GM23248 (cell line): ENCODE measurements at regions not wholly inside any gene's neighbourhood (a gene's known extent, or its start where the extent isn't known, plus 50 kb on each side); places are given as distances from the start of the nearest gene placed in this dataset.

ENCODE experiments used
- DNase-seq: peaks from one replicate; pipeline ENCODE4 v3.0.0-alpha.2; 2015
- H2AFZ ChIP-seq: fragments of 200-600 bp; sonication (generic); 2 replicates; pipeline ENCODE4 v1.6.1; 2016; ENCODE audit warnings: antibody characterized with exemption
- H3F3A ChIP-seq: fragments of 200-600 bp; sonication (generic); 2 replicates; pipeline ENCODE4 v1.6.1; 2016; ENCODE audit warnings: mild to moderate bottlenecking, antibody characterized with exemption, mixed run types; ENCODE audit not compliant: insufficient read depth
- H3K27ac ChIP-seq: fragments of 200-600 bp; sonication (generic); 2 replicates; pipeline ENCODE4 v1.5.1; 2016; ENCODE audit warnings: mild to moderate bottlenecking
- H3K27me3 ChIP-seq: fragments of 200-600 bp; sonication (generic); replicated peaks from 2 replicates; pipeline ENCODE4 v1.6.1; 2016; ENCODE audit warnings: mild to moderate bottlenecking; ENCODE audit not compliant: insufficient read depth
- H3K36me3 ChIP-seq: fragments of 200-600 bp; sonication (generic); 2 replicates; pipeline ENCODE4 v1.6.1; 2016; ENCODE audit warnings: low read depth, mild to moderate bottlenecking
- H3K4me1 ChIP-seq: fragments of 200-600 bp; sonication (generic); 2 replicates; pipeline ENCODE4 v1.6.1; 2016; ENCODE audit warnings: mild to moderate bottlenecking; ENCODE audit not compliant: insufficient read depth
- H3K4me2 ChIP-seq: fragments of 200-600 bp; sonication (generic); one replicate; pipeline ENCODE4 v1.6.1; 2016; ENCODE audit warnings: mild to moderate bottlenecking; ENCODE audit not compliant: unreplicated experiment
- H3K4me3 ChIP-seq: fragments of 200-600 bp; sonication (generic); 2 replicates; pipeline ENCODE4 v1.5.1; 2016; ENCODE audit warnings: mild to moderate bottlenecking
- H3K79me2 ChIP-seq: fragments of 200-600 bp; sonication (generic); 2 replicates; pipeline ENCODE4 v1.6.1; 2016; ENCODE audit warnings: mild to moderate bottlenecking; ENCODE audit not compliant: insufficient read depth
- H3K9ac ChIP-seq: fragments of 200-600 bp; sonication (generic); 2 replicates; pipeline ENCODE4 v1.6.1; 2016; ENCODE audit warnings: mild to moderate bottlenecking
- H3K9me2 ChIP-seq: fragments of 200-600 bp; sonication (generic); 2 replicates; pipeline ENCODE4 v1.6.1; 2016; ENCODE audit warnings: mixed run types, mild to moderate bottlenecking, moderate library complexity; ENCODE audit not compliant: insufficient read depth
- H3K9me3 ChIP-seq: fragments of 200-600 bp; sonication (generic); one replicate; pipeline ENCODE4 v1.6.1; 2017; ENCODE audit warnings: low read depth
- H4K20me1 ChIP-seq: fragments of 200-600 bp; sonication (generic); 2 replicates; pipeline ENCODE4 v1.6.0; 2016; ENCODE audit not compliant: insufficient read depth
- EZH2 ChIP-seq: fragments of 200-600 bp; sonication (generic); IDR thresholded peaks from 2 replicates; pipeline ENCODE4 v1.6.1; 2018; ENCODE audit warnings: antibody characterized with exemption, mild to moderate bottlenecking; ENCODE audit not compliant: insufficient read depth, poor library complexity, severe bottlenecking
- EZH2phosphoT487 ChIP-seq: fragments of 200-600 bp; sonication (generic); IDR thresholded peaks from 2 replicates; pipeline ENCODE4 v1.6.1; 2018; ENCODE audit warnings: antibody characterized with exemption, moderate library complexity, mild to moderate bottlenecking, low read depth; ENCODE audit not compliant: insufficient read depth
- WGBS, 2 experiments: methylation state at CpG; one replicate each; pipeline ENCODE4 v1.1.6; 2015 to 2017; ENCODE audit warnings: low lambda C conversion rate in 2 of 2, low coverage in 1 of 2; ENCODE audit errors: missing lambda C conversion rate in 2 of 2; 5-methylcytosine and 5-hydroxymethylcytosine counted together
- in situ Hi-C: fragments of 300-500 bp; cut with MboI; formaldehyde crosslinking; loops from 2 replicates; pipeline ENCODE4 v1.15.0; 2020

DNA sequence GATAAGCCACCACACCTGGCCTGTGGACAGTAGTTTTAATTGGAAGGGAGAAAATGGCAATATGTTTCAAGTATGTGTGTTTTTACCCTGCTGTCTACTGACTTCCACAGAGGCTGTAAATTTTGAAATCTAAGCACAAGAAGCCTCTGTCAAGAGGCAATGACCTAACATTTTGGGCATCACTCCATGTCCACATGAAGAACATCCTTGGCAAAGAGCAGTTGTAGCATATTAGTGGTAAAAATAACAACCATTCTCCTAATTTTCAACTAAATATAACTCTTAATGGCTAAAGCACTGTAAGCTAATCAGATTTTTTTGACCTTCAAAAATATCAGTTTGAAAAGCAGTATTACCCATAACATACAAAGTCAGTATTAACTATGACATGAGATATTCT, 100.3 kb upstream of the APC start:
- no peaks in the 10 kb centered on the region for H3K9me2 ChIP-seq
- no peaks in the 10 kb centered on the region; the same call in 1 of the 2 replicates for H3K27me3 ChIP-seq
- no peaks in the 10 kb centered on the region for H3K4me1 ChIP-seq
- no peak overlapping the region for H3K4me3 ChIP-seq
- no peaks in the 10 kb centered on the region for H3K36me3 ChIP-seq
- TF ChIP-seq EZH2 (no peak), EZH2phosphoT487 (no peak)
- H3K9me3 ChIP-seq = no peaks in the 10 kb centered on the region
- peak; percentile 4 for DNase-seq
- H3K79me2 ChIP-seq = no peaks in the 10 kb centered on the region
- H3K27ac ChIP-seq = no peak overlapping the region
- H4K20me1 ChIP-seq = no peaks in the 10 kb centered on the region
- H3F3A ChIP-seq = no peaks in the 10 kb centered on the region
- no peak overlapping the region for H2AFZ ChIP-seq
- H3K9ac ChIP-seq = no peak overlapping the region
- H3K4me2 ChIP-seq = no peak overlapping the region
- in situ Hi-C loops = no loop called here

DNA sequence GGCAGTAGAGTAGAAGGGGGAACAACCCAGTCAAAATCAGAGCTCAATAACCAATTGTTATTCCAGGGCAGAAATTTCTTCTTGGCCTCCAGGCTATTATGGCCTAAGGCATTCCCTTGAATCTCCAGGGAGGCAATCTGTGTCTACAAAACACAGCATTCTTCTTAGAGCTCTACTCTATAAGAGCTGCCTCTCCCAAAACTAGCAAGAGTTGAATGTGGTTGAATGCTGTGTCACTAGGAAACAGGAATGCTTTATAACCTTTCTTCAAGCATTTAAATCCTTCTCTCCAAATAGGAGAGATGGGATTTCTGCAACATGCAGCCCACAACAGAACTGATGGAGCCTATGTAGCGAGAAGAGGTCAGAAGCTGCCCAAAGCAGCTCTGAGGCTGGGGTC, 97.1 kb upstream of the APC start:
- no peak overlapping the region for H3K9ac ChIP-seq
- H3K79me2 ChIP-seq = no peaks in the 10 kb centered on the region
- 67 to 68% methylated on average over 1 of the region's 1 CpG for WGBS, 2 experiments
- no peaks in the 10 kb centered on the region for H3K9me3 ChIP-seq
- no peak overlapping the region for H2AFZ ChIP-seq
- no peaks in the 10 kb centered on the region for H4K20me1 ChIP-seq
- no peaks in the 10 kb centered on the region for H3K4me1 ChIP-seq
- H3K27ac ChIP-seq = no peak overlapping the region
- no peak for DNase-seq
- no peaks in the 10 kb centered on the region for H3F3A ChIP-seq
- no peak overlapping the region for H3K4me2 ChIP-seq
- TF ChIP-seq EZH2 (no peak), EZH2phosphoT487 (no peak)
- no peaks in the 10 kb centered on the region for H3K36me3 ChIP-seq
- no peaks in the 10 kb centered on the region for H3K9me2 ChIP-seq
- no peak overlapping the region for H3K4me3 ChIP-seq
- in situ Hi-C loops = no loop called here
- H3K27me3 ChIP-seq = no peaks in the 10 kb centered on the region; the same call in 1 of the 2 replicates

DNA sequence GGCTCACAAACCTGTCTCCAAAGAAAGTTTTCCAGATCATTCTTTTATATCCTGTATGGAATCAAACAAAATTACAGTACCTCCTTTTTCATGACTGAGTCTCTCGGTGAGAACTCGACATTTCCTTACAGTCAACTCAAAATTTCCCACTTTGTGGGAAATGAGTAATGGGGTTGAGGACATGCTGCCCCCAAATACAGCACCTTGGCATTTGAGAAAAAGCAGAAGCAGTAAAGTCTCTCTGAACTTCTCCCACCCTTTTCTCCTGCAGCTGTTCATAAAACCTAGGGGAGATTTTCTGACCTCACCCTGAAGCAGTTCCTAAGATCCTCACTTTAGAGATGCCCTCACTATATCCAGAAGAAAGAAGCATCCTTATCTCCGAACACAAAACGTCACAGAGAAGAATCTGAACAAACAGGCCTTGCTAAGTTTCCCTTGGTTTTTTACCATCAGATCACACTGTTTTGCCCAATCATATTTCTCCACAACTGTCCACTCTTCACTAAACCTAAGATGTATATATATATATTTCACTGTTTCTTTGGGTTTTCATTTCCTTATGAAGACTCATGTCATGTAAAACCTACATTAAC, 96.1 kb upstream of the APC start:
- no peaks in the 10 kb centered on the region for H4K20me1 ChIP-seq
- H3K27ac ChIP-seq = no peak overlapping the region
- H3K9me3 ChIP-seq = no peaks in the 10 kb centered on the region
- in situ Hi-C loops = no loop called here
- TF ChIP-seq EZH2phosphoT487 (no peak), EZH2 (no peak)
- no peak overlapping the region for H3K4me3 ChIP-seq
- no peak for DNase-seq
- H3F3A ChIP-seq = no peaks in the 10 kb centered on the region
- H3K79me2 ChIP-seq = no peaks in the 10 kb centered on the region
- no peaks in the 10 kb centered on the region for H3K9me2 ChIP-seq
- no peak overlapping the region for H2AFZ ChIP-seq
- H3K4me1 ChIP-seq = no peaks in the 10 kb centered on the region
- no peaks in the 10 kb centered on the region for H3K36me3 ChIP-seq
- no peaks in the 10 kb centered on the region; the same call in 1 of the 2 replicates for H3K27me3 ChIP-seq
- no peak overlapping the region for H3K4me2 ChIP-seq
- 85 to 90% methylated on average over 4 of the region's 4 CpGs for WGBS, 2 experiments
- H3K9ac ChIP-seq = no peak overlapping the region

DNA sequence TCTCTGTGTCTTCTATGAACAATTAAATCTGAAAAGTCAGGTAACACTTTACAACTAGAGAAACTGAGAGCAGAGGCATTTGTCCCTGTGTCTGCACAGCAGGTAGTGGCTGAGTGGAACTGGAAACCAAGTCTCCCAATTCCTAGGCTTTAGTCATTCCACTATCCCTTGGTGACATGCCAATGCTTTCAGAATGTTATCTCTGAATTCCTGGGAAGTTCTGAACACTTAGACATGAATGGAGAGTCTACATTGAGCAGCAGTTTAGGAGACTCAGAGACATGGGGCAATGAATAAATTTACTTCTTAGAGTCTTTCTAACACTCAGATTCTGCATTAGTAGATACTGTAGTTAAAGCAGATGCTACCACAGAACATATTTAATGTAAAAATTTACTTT, 94.8 kb upstream of the APC start:
- TF ChIP-seq EZH2phosphoT487 = no peak
- TF ChIP-seq EZH2 = no peak
- H3K4me1 ChIP-seq = no peaks in the 10 kb centered on the region
- no peaks in the 10 kb centered on the region for H4K20me1 ChIP-seq
- H3K79me2 ChIP-seq = no peaks in the 10 kb centered on the region
- no peak overlapping the region for H3K27ac ChIP-seq
- H3F3A ChIP-seq = no peaks in the 10 kb centered on the region
- no peaks in the 10 kb centered on the region for H3K9me2 ChIP-seq
- H3K4me3 ChIP-seq = no peak overlapping the region
- no peak overlapping the region for H3K9ac ChIP-seq
- no peak overlapping the region for H3K4me2 ChIP-seq
- DNase-seq = peak; percentile 2
- no peaks in the 10 kb centered on the region for H3K36me3 ChIP-seq
- in situ Hi-C loops = no loop called here
- H3K27me3 ChIP-seq = no peaks in the 10 kb centered on the region; the same call in 1 of the 2 replicates
- H3K9me3 ChIP-seq = no peaks in the 10 kb centered on the region
- no peak overlapping the region for H2AFZ ChIP-seq

DNA sequence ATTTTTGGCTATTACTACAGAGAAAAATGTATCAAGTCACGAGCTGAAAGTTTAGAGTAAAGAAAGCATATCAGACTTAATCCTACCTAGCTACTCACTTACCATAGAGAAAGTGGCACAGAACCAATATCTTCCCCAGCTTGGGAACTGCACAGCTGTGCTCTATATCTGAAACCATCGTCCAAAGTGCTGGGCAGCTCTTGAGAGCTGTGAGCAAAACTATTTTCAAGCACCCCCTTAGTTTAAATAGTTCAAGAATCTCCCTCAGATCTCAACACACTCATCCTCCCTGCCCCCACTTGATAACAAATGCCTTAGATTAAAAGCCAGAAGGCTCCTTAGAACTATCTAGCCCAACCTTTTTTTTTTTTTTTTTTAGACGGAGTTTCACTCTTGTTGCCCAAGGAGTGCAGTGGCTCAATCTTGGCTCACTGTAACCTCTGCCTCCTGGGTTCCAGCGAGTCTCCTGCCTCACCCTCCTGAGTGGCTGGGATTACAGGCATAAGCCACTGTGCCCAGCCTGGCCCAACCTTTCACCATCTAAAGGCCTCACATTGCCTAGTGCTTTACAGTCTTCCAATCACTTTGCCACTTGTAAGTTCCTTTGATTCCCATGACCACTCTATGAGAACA, 94.2 kb upstream of the APC start:
- no peak overlapping the region for H2AFZ ChIP-seq
- no peak overlapping the region for H3K9ac ChIP-seq
- TF ChIP-seq EZH2phosphoT487 (no peak), EZH2 (no peak)
- no peaks in the 10 kb centered on the region for H3K9me3 ChIP-seq
- peaks cover 2% of the 10 kb centered on the region; the same call in 1 of the 2 replicates for H3K27me3 ChIP-seq
- H4K20me1 ChIP-seq = no peaks in the 10 kb centered on the region
- H3F3A ChIP-seq = no peaks in the 10 kb centered on the region
- H3K4me1 ChIP-seq = no peaks in the 10 kb centered on the region
- DNase-seq = no peak
- no peaks in the 10 kb centered on the region for H3K36me3 ChIP-seq
- H3K79me2 ChIP-seq = no peaks in the 10 kb centered on the region
- WGBS, 2 experiments = 39 to 47% methylated on average over 4 of the region's 4 CpGs
- no peak overlapping the region for H3K4me2 ChIP-seq
- H3K4me3 ChIP-seq = no peak overlapping the region
- H3K9me2 ChIP-seq = no peaks in the 10 kb centered on the region
- no peak overlapping the region for H3K27ac ChIP-seq
- in situ Hi-C loops = no loop called here
